WERI-Rb-1 (cell line): ENCODE measurements at regions not wholly inside any gene's neighbourhood (a gene's known extent, or its start where the extent isn't known, plus 50 kb on each side); places are given as distances from the start of the nearest gene placed in this dataset.
A peak's percentile ranks its signal among the peaks of the same experiment; 100 is the strongest.

Experiments
- DNase-seq: peaks from one replicate; pipeline ENCODE4 v3.0.0-alpha.2; 2020
- H3K27ac ChIP-seq: fragments of 250-450 bp; sonication (Bioruptor Pico); 2 replicates; pipeline ENCODE4 v1.5.1; 2020; ENCODE audit warnings: mild to moderate bottlenecking, moderate library complexity
- H3K27me3 ChIP-seq: fragments of 250-450 bp; sonication (Bioruptor Pico); 2 replicates; pipeline ENCODE4 v1.5.1; 2021; ENCODE audit warnings: mild to moderate bottlenecking, low read depth, moderate library complexity; ENCODE audit not compliant: insufficient read depth, severe bottlenecking
- H3K36me3 ChIP-seq: fragments of 250-450 bp; sonication (Bioruptor Pico); 2 replicates; pipeline ENCODE4 v1.5.1; 2020; ENCODE audit warnings: mild to moderate bottlenecking, moderate library complexity
- H3K4me3 ChIP-seq: 2 replicates; pipeline ENCODE4 v1.5.1; 2011; ENCODE audit warnings: low read depth, mild to moderate bottlenecking, control low read depth, low read length
- H3K9me3 ChIP-seq: fragments of 250-450 bp; sonication (Bioruptor Pico); 2 replicates; pipeline ENCODE4 v1.5.1; 2021; ENCODE audit warnings: mild to moderate bottlenecking, moderate library complexity; ENCODE audit not compliant: severe bottlenecking
- CTCF ChIP-seq: IDR thresholded peaks from 2 replicates; pipeline ENCODE4 v1.5.1; 2011; ENCODE audit warnings: low read depth, mild to moderate bottlenecking, control low read depth, inconsistent platforms, low read length

DNA sequence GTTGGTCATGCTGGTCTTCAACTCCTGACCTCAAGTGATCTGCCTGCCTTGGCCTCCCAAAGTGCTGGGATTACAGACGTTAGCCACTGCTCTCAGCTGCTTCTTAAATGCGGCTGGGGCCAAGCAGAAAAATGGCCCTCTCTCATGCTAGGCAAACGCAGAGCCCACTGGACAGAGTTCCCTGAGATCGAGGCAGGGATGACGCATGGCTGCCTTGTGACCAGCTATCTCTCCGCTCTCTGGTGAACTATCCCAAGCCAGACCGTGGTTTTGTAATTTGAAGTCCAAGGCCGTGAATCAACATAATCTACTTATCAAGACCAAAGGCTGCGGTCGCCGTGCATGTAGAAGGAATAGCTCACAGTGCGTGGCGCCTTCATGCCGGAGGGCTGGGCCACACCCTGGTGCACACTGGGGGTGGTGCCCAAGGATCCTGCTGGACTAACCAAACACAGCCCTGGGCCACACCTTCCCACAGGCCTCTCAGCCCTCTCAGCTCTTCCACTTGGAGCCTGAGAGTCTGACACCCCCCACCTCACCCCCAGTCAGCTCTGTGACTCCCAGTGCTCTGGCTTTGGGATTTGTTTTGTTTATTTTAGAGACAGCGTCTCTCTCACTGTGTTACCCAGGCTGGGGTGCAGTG lies 88.1 kb upstream of the CUX1 start:
- Histone ChIP-seq H3K4me3 (no peak overlapping the region), H3K27ac (peak overlapping the region; percentile 75), H3K9me3 (no peaks in the 10 kb centered on the region), H3K36me3 (no peaks in the 10 kb centered on the region), H3K27me3 (no peaks in the 10 kb centered on the region)
- DNase-seq, result peak; percentile 92
- no peak for TF ChIP-seq CTCF

DNA sequence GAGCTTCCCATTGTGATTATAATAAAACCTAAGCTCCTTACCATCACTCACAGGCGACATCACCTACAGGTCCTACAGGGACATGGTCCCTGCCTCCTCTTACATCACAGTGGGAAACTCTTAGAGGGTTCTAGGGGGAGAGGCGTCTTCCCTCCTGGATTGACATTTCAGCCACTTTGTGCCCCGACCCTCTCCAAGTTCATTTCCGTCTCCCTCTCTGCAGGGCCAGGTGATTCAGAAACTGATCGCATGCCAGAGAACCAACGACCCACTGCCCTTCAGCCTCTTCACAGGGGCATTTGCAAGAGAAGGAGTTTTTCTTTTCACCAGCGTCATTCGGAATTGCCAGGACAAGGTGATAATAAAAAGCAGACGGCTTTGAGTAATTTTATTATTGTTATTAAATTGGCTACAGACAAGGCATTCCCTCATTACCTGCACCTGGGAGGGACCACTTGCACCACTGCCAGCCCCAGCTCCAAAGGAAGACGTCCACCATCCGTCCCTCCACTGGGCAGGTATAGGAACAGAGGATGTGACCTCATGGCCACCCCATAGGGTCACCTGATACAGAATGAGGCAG lies 85.8 kb upstream of the CUX1 start:
- TF ChIP-seq CTCF, result no peak
- H3K36me3 ChIP-seq, result no peaks in the 10 kb centered on the region
- H3K27ac ChIP-seq, result no peak overlapping the region

DNA sequence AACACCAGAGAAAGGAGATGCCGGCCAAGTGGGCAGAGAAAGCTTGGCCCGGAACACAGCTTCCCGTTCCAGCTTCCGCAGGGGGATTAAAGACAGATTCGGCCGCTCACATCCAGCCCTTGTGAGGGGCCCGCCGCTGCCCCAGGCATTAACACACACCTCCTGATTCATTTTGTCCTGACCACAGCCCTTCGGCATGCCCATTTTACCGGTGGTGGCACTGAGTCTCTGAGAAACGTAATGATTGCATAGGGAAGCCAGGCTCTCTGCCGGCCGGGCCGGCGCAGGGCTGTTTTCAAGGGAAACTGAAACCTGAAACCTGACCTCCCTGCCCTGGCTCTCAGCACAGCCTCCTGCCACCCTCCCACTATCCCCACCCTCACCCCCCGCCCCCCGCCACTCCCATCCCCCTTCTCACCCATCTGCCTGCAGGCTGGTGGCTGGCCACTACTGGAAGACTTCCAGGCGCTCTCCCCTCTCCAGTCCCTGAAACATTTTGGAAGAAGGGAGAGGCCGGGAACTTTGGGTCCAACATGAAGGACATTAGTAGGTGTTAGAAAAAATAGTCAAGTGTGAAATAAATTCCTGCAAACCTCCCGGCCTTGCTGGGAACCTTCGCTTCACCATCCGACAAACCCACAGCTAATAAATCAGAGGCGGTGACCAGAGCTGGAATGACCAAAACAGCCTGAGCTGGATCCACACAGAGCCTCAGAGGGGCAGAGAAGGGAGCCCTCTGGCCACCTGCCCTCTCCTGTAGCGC lies 83.5 kb upstream of the CUX1 start:
- no peak for TF ChIP-seq CTCF
- peak overlapping the region; percentile 37 for H3K27ac ChIP-seq
- peak; percentile 66 for DNase-seq
- H3K36me3 ChIP-seq, result no peaks in the 10 kb centered on the region
- no peaks in the 10 kb centered on the region for H3K27me3 ChIP-seq
- H3K4me3 ChIP-seq, result peak overlapping the region; percentile 30
- H3K9me3 ChIP-seq, result no peaks in the 10 kb centered on the region

More for the DNA sequence above, 85.8 kb upstream of the CUX1 start:
- Histone ChIP-seq H3K4me3 (no peak overlapping the region), H3K9me3 (no peaks in the 10 kb centered on the region), H3K27me3 (no peaks in the 10 kb centered on the region)
- DNase-seq, result peak; percentile 48

DNA sequence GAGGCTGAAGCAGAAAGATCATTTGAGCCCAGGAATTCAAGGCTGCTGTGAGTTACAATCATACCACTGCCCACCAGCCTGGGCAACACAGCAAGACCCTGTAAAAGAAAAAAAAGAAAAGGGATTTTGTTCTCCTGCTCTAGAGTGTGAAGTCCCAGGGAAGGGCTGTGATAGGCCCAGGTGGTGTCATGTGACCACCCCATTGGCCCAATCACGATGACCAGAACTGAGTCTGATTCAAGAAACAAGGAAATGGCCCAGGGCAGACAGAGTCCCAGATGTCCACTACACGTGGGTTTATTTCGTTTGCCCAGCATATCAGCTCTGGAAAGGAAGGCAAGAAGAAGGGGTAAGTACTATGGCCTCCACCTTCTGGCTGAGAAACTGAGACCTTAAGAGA lies 81.3 kb upstream of the CUX1 start:
- H3K36me3 ChIP-seq, result no peaks in the 10 kb centered on the region
- no peak for DNase-seq
- no peak overlapping the region for H3K27ac ChIP-seq
- no peak overlapping the region for H3K4me3 ChIP-seq
- TF ChIP-seq CTCF, result no peak
- H3K27me3 ChIP-seq, result no peaks in the 10 kb centered on the region
- H3K9me3 ChIP-seq, result no peaks in the 10 kb centered on the region

- DNase-seq, result no peak
- TF ChIP-seq CTCF, result no peak
Observed at GRCh38 chr7:101739775-101740398, 77.5 kb upstream of the CUX1 start.

More at GRCh38 chr7:101739775-101740398, 77.5 kb upstream of the CUX1 start:
- Histone ChIP-seq H3K27ac (no peak overlapping the region), H3K9me3 (no peaks in the 10 kb centered on the region), H3K27me3 (no peaks in the 10 kb centered on the region), H3K4me3 (no peak overlapping the region), H3K36me3 (no peaks in the 10 kb centered on the region)
